ENCODE measurements at regions not wholly inside any gene's neighbourhood (a gene's known extent, or its start where the extent isn't known, plus 50 kb on each side); places are given as distances from the start of the nearest gene placed in this dataset.

- peak; percentile 63 for DNase-seq (ENCODE audit: low spot score)
Observed at GRCh38 chr2:104321116-104321795, 532.7 kb upstream of the POU3F3 start.

DNA sequence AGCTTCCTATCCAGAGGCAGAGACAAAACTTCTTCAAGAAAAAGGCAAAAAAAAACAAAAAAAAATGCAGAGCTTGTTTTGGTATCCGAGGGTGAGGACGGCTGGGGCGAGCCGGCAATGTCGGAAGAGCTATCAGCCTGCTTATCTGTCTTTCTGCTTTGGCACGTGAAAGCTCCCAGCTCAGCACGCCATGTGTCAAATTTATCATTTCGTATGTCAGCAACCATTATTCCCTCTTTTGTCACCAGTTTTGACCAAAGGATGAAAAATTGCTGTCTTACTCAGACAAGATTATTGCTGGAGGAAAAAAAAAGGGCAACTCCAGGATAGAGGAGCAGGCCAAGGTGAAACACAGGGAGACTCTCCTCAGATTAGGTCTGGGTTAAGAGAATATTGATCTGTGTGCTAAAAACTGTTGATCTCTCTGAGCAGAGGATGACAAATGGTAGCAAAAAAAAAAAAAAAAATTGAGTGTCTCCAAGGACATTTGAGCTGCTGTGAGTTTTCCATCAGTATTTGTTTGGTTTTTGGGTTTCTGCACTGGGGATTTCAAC, 532.0 kb upstream of the POU3F3 start:
- peak; percentile 34 for DNase-seq (ENCODE audit: low spot score)

DNA sequence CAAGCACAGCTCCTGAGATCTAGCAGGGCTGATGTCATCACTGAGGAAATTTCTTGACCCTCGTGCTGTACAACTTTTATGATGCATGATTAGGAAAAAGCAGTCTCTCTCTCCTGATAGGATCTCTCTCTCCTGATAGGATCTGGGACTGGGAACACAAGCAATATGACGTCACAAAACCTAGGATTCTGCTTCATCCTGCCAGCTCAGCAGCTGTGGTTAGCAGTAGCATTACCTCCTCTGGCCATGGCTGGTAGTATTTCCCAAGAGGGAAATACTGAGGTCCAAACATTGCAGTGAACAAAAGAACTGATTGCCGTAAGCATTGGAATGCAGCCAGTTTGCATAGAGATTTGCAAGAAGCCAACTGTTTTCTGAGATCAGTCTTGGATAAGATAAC, 521.2 kb upstream of the POU3F3 start:
- no peak for DNase-seq (ENCODE audit: low spot score)

DNA sequence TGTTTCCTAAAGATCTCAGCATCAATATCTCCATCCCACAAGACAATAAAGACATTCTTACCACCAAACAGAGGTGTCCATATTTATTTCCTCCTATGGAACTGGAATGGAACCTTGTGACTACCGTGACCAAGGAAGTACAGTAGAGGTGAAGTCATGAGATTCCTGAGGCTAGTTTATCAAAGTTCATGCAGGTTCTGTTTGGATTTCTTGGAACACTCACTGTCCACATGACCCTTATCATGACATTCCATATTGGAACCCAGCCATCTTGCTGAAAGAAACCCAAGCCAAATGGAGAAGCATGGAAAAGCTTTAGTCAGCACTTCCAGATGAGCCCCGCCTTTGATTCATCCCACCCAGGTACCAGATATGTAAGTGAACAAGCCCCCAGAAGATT, 516.0 kb upstream of the POU3F3 start:
- DNase-seq (ENCODE audit: low spot score): no peak

- no peak for DNase-seq (ENCODE audit: low spot score)
Observed at GRCh38 chr2:104340162-104340561, 513.8 kb upstream of the POU3F3 start.

GRCh38 chr2:104340879-104341828, 512.8 kb upstream of the POU3F3 start:
- DNase-seq (ENCODE audit: low spot score): no peak

GRCh38 chr2:104344306-104344705, 509.6 kb upstream of the POU3F3 start:
- no peak for DNase-seq (ENCODE audit: low spot score)

DNA sequence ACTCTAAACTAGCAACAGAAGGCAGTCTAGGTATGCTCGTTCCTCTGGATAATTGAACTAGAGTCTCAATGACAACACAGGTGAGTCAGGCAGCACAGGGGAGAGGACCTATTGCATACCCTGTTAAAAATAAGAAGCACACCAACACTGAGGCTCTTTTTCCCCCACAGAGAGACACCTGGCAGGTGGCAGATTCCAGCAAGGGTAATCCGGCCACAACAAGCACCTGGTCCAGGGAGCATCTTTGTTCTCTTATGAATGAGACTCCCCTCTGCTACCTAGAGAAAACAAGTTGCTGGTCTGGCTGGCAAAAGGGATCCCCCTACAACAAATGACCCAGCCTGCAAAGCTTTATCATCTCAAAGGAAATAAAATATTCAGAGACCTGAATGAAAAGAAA, 508.9 kb upstream of the POU3F3 start:
- no peak for DNase-seq (ENCODE audit: low spot score)

GRCh38 chr2:104358122-104358521, 495.8 kb upstream of the POU3F3 start:
- DNase-seq (ENCODE audit: low spot score): no peak

GRCh38 chr2:104361414-104361813, 492.5 kb upstream of the POU3F3 start:
- no peak for DNase-seq (ENCODE audit: low spot score)

- DNase-seq (ENCODE audit: low spot score): no peak
Observed at GRCh38 chr2:104368089-104368488, 485.8 kb upstream of the POU3F3 start.

- DNase-seq (ENCODE audit: low spot score): no peak
Observed at GRCh38 chr2:104371087-104371781, 482.7 kb upstream of the POU3F3 start.

- DNase-seq (ENCODE audit: low spot score): no peak
Observed at GRCh38 chr2:104375206-104375605, 478.7 kb upstream of the POU3F3 start.

GRCh38 chr2:104378853-104379374, 475.0 kb upstream of the POU3F3 start:
- DNase-seq (ENCODE audit: low spot score): peak; percentile 80

DNA sequence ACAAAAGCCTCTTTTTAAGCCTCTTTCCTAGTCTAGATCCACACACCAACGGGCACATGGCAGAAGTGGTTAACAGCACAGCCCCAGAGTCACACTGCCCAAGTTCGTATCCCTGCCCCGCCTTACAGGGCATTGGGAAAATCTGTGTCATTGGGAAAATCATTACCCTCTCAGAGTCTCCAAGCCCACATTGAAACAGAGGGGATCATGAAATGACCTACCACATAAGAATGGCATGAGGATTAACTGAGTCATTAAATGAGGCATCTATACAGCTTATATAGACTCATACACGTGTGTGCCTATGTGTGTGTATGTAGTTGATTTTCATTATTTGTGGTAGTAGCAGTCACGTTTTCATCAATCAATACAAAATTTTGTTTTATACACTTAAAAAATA, 469.0 kb upstream of the POU3F3 start:
- DNase-seq (ENCODE audit: low spot score): no peak

DNA sequence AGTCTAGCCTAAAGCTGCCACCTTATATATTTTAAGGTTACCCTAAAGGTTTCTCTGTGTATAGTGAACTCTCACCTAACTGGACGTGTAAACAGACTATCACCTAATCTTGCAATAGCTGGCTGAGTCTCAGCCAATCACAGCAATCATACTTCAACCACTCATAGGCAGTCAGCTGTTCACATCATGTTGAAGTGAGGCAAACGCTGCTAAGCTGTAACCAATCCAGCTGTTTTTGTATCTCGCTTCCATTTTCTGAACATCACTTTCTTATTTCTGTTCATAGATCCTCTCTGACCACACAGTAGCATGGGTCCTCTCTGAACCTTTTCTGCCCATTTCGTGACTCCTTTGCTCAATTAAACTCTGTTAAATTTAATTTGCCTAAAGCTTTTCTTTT, 468.2 kb upstream of the POU3F3 start:
- no peak for DNase-seq (ENCODE audit: low spot score)

DNA sequence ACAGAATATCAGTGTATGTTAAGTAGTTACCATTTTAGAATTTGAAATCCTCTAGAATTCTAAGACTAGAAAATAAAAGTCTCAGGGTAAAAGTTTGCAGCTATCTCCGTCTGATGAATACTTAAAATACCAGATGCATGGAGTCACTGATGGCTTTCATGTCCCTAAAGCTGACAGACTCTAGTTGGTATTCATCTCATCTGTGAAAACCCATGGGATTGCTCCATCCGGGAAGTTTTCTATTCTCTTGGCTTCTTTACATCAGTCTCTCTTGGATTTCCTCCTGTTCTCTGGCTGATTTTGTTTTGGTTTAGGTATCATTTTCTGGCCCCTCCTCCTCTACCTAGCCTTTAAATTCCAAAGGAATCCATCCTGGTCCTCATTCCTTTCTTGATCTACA, 465.6 kb upstream of the POU3F3 start:
- no peak for DNase-seq (ENCODE audit: low spot score)

DNA sequence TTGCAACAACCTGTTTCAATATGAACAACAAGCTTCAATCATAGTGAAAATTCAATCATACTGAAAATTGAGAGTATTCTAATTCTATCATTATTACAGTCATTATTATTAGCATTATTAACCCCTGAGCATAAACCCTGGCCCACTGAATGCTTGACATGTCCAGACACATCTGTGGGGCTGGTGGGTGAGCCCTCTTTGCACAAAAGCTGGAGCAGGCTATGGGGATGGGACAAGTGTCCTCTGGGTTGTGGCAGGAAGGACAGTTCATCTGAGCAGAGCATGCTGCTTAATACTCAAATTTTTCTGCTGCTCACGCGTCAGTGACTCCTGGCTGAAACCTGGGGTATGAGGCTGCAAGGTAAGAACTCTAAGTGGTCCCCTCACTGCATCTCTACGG, 451.1 kb upstream of the POU3F3 start:
- no peak for DNase-seq (ENCODE audit: low spot score)

DNA sequence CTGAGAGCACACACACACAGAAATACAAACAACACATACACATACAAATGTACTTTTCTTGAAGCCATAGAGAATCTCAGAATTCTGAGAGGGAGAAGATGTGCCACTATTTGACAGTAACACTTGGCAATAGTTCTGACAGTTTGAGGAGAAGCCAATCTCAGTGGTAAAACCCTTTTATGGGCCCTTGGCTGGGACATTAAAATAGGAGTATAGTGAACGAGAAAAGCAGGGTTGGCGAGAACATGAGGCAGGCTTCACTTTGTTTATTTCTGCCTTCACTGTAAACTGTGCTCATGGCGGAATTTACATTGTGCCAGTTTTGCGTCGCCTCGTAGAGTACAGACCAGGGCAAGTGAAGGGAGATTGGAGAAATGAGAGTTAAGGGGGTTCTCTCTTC, 449.4 kb upstream of the POU3F3 start:
- DNase-seq (ENCODE audit: low spot score): no peak

DNA sequence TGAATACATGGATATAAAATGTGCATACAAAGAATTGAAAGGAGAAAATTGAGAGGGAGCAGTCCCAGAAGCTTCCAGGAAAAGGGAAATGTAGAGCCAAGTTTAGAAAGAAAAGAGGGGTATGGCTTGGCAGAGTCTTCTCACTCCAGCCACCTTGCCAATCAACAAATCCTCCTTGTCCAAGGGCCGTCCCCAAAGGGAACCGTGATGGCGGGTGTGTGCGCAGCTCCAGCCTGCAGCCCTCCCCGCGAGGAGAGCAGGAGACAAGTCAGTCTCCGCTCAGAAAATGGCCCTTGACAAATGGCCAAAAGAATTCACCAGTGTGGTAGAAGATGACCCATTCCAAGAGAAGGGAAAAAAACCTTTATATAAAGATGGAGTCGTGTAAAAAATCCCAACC, 448.3 kb upstream of the POU3F3 start:
- no peak for DNase-seq (ENCODE audit: low spot score)

- peak; percentile 22 for DNase-seq (ENCODE audit: low spot score)
Observed at GRCh38 chr2:104406261-104406726, 447.6 kb upstream of the POU3F3 start.

GRCh38 chr2:104407641-104408040, 446.3 kb upstream of the POU3F3 start:
- DNase-seq (ENCODE audit: low spot score): no peak
